Uterus (tissue), 2 donors: ENCODE measurements at regions not wholly inside any gene's neighbourhood (a gene's known extent, or its start where the extent isn't known, plus 50 kb on each side); places are given as distances from the start of the nearest gene placed in this dataset.

ENCODE experiments used
- CTCF ChIP-seq, 4 experiments: fragments of 200-600 bp in 2 of 4; fragments of 450-650 bp in 2 of 4; sonication (generic) in 2 of 4; IDR thresholded peaks; one replicate each; pipeline ENCODE4 v1.5.1; 2016 to 2019; ENCODE audit warnings: antibody characterized with exemption in 4 of 4, mild to moderate bottlenecking in 2 of 4, moderate library complexity in 1 of 4
- POLR2A ChIP-seq, 2 donors: fragments of 450-650 bp; IDR thresholded peaks; one replicate each; pipeline ENCODE4 v1.6.1; 2016; ENCODE audit warnings: antibody characterized with exemption in 2 of 2, mild to moderate bottlenecking in 1 of 2, moderate library complexity in 1 of 2

- TF ChIP-seq POLR2A (IDR thresholded peaks at IDR 0.05) (no peak), CTCF (IDR thresholded peaks at IDR 0.05) (no peak)
Observed at GRCh38 chr4:72777436-72777835, 208.4 kb upstream of the ADAMTS3 start.
